ENCODE measurements at regions not wholly inside any gene's neighbourhood (a gene's known extent, or its start where the extent isn't known, plus 50 kb on each side); places are given as distances from the start of the nearest gene placed in this dataset.

- no peak for ATAC-seq
- H3K36me3 ChIP-seq (ENCODE audit: insufficient read depth), result no peaks in the 10 kb centered on the region
- H4K20me1 ChIP-seq (replicated peaks; ENCODE audit: insufficient read depth), result no peaks in the 10 kb centered on the region
- peaks cover 5% of the 10 kb centered on the region; the same call in 1 of the 2 replicates for H3K9me2 ChIP-seq (ENCODE audit: insufficient read depth)
- peaks cover 26% of the 10 kb centered on the region for H3K4me1 ChIP-seq (ENCODE audit: insufficient read depth)
- no peaks in the 10 kb centered on the region for H3K79me2 ChIP-seq (replicated peaks; ENCODE audit: insufficient read depth)
- Mint-ChIP-seq H3K4me3 (no peak overlapping the region), H3K4me1 (peaks cover 30% of the 10 kb centered on the region), H3K9me3 (peaks cover 4% of the 10 kb centered on the region; the same call in 1 of the 3 replicates), H3K36me3 (ENCODE audit: low read depth) (peaks cover 15% of the 10 kb centered on the region; the same call in 2 of the 3 replicates), H3K27ac (no peak overlapping the region), H3K27me3 (ENCODE audit: insufficient read depth, low read depth, poor library complexity) (no peaks in the 10 kb centered on the region)
- H3K4me2 ChIP-seq, result no peak overlapping the region
- H3K27me3 ChIP-seq (ENCODE audit: insufficient read depth), result no peaks in the 10 kb centered on the region
- H3K4me3 ChIP-seq, result no peak overlapping the region
- no peak overlapping the region for H3K27ac ChIP-seq (ENCODE audit: low read depth)
- no peaks in the 10 kb centered on the region for H3F3A ChIP-seq (replicated peaks; ENCODE audit: low read depth)
- no peak overlapping the region for H2AFZ ChIP-seq
- TF ChIP-seq STAT1 (IDR thresholded peaks at IDR 0.05; ENCODE audit: unreplicated experiment), result no peak
- TF ChIP-seq JUNB (IDR thresholded peaks at IDR 0.05; ENCODE audit: unreplicated experiment), result no peak
- TF ChIP-seq ZNF331 (CRISPR knock-in tag; IDR thresholded peaks at IDR 0.05; ENCODE audit: low read depth), result no peak
- TF ChIP-seq EZH2 (IDR thresholded peaks at IDR 0.05; ENCODE audit: low read depth, unreplicated experiment), result no peak
- TF ChIP-seq CREB1 (CRISPR knock-in tag; IDR thresholded peaks at IDR 0.05; ENCODE audit: low read depth), result no peak
- no peak for TF ChIP-seq POLR2AphosphoS5 (IDR thresholded peaks at IDR 0.05; ENCODE audit: low read depth)
- TF ChIP-seq ZNF462 (CRISPR knock-in tag; IDR thresholded peaks at IDR 0.05), result no peak
- TF ChIP-seq REST (IDR thresholded peaks at IDR 0.05; ENCODE audit: unreplicated experiment), result no peak
- TF ChIP-seq NANOG (IDR thresholded peaks at IDR 0.05; ENCODE audit: borderline replicate concordance), result no peak
- TF ChIP-seq CTCF (conservative IDR thresholded peaks at IDR 0.05; ENCODE audit: low read depth in 2 of 2), result no peak
- TF ChIP-seq EZH2phosphoT487 (IDR thresholded peaks at IDR 0.05; ENCODE audit: unreplicated experiment), result no peak
- TF ChIP-seq ETS1 (IDR thresholded peaks at IDR 0.05), result no peak
- TF ChIP-seq ZNF114 (CRISPR knock-in tag; IDR thresholded peaks at IDR 0.05), result no peak
- DNase-seq (ENCODE audit: low spot score), result no peak
These were observed 807.7 kb upstream of the ZWINT start for GRCh38 chr10:57168611-57169240.
